Loucy (cell line): ENCODE measurements at regions not wholly inside any gene's neighbourhood (a gene's known extent, or its start where the extent isn't known, plus 50 kb on each side); places are given as distances from the start of the nearest gene placed in this dataset.

Source experiments
- CTCF ChIP-seq: fragments of 200-600 bp; sonication (generic); conservative IDR thresholded peaks from 2 replicates; pipeline ENCODE4 v1.5.1; 2014; ENCODE audit warnings: mild to moderate bottlenecking, antibody characterized with exemption, low read length
- EZH2phosphoT487 ChIP-seq: fragments of 200-600 bp; IDR thresholded peaks from 2 replicates; pipeline ENCODE4 v1.6.1; 2018; ENCODE audit warnings: antibody characterized with exemption, mild to moderate bottlenecking, moderate library complexity, borderline replicate concordance

- no peak for TF ChIP-seq CTCF
- no peak for TF ChIP-seq EZH2phosphoT487
Observed at GRCh38 chr16:7270823-7271222, 61.8 kb upstream of the RBFOX1 start.
